HG03159 (cell line): ENCODE measurements at regions not wholly inside any gene's neighbourhood (a gene's known extent, or its start where the extent isn't known, plus 50 kb on each side); places are given as distances from the start of the nearest gene placed in this dataset.
"Not testable (repeated sequence)": the region's sequence is repeated elsewhere in the genome, so short reads cannot be mapped to it uniquely, and the experiment has no call there.

Experiments
- ATAC-seq: cut with Tn5 transposase; IDR thresholded peaks from one replicate; pipeline ENCODE4 v1.9.1; 2021; ENCODE audit warnings: mild to moderate bottlenecking, moderate library complexity; ENCODE audit not compliant: unreplicated experiment

DNA sequence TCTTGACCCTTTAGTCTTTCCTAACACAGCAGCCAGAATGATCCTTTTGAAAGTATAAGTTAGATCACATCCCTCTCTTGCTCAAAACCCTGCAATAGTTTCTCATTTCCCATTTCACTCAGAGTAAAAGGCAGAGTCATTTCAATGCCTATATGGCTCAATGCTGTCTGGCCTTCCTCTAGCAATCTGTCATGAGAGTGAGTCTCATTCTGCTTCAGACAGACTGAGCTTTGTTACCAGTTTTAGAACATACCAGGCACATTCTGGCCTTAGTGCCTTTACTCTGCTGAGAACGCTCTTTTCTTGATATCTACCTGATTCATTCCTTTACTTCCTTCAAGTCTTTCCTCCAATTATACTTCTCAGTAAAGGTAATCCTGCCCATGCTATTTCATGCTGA, 372.8 kb upstream of the PKN2 start:
- ATAC-seq = no peak

DNA sequence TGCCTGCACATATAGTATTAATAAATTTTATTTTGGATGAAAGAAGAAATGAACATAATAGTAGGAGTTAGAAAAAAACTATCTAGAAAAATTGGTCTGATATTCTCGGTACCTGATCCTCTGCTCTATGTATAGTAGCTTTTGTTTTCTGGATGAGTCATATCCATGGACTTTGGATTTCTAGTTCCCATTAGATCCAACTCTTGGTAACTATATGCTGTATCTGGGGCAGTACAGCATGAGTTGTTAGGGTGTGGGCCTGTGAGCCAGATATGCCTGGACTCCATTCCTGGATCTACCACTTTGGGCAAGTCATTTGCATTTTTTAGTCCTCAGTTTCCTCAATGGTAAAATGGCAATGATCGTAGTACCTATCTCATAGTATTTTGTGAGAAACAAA, 372.2 kb upstream of the PKN2 start:
- ATAC-seq = no peak

GRCh38 chr1:88317396-88317795, 366.7 kb upstream of the PKN2 start:
- ATAC-seq = no peak

DNA sequence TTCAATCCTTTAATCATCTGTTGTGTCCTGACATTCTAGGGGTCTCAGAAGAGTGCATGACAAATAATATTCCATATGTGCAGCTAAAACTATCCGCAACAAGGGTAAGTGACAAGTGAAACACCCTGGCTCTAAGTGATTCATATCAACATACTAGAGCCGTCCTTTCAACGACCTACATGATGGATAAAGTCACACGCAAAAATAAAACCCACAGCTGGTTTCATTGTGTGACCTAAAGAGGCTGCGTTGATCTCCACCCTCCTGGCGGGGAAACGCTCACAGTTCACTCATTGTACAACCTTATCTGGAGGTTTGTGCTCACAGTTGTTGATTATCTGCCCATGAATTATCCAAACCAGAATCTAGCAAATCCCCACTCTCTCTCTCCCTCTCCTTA, 365.3 kb upstream of the PKN2 start:
- no peak for ATAC-seq

GRCh38 chr1:88320291-88320690, 363.8 kb upstream of the PKN2 start:
- ATAC-seq = no peak

GRCh38 chr1:88321706-88322105, 362.4 kb upstream of the PKN2 start:
- no peak for ATAC-seq

DNA sequence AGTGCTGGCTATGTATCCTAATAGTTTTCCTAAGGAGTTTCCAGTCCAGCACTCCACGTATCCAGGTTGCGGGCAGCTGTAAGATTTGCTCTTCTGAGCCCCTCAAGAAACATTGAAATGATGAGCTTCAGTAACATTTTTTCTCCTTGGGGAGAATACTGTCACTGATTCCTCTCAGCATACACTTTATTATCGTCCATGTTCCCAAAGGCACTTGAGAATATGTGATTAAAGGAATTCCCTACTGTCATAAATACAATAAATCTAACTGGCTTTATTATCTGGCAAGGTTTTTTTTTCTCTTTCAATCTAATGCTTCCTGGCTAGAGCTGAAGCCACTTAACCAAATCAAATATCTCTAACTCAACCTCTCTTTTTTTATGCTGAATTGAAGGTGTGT, 359.2 kb upstream of the PKN2 start:
- no peak for ATAC-seq

DNA sequence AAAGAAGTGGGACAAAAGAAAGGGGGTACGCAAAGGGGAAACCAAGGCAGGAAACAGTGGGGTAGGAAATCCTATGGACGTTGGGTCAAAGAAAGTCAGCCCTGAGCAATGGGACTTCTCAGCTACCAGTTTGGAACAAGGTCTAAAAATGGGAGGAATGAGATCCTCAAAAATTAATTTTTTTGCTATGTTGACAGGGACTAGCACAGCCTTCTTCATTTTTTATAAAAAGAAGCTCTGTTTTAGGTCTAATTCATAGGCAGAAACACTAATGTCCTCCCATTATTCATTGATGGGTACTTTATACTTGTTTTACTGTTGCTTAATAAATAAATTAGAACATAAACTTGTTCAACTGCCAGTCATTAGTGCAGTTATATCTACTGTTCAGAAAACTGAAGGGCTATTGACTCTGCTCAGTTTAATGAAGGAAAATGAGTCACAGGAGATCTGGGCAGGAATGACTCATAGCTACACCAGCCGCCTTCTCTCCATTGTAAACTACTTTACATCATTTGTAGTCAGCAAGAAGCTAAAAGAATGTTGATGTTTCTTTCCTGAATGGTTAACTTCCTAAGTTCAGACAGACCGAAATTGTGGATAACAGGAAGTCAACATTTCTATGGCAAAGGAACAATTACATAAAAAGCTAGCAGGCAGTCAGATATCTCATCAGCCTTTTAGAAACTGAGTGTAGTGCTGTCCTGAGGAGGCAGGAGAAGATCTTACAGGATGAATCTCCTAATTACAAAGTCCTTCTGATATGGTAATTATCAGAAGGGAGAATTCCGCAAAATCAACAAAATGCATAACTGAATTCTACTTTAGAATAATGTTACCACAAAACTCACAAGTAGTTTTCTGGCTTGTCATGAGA, 356.4 kb upstream of the PKN2 start:
- ATAC-seq = no peak

DNA sequence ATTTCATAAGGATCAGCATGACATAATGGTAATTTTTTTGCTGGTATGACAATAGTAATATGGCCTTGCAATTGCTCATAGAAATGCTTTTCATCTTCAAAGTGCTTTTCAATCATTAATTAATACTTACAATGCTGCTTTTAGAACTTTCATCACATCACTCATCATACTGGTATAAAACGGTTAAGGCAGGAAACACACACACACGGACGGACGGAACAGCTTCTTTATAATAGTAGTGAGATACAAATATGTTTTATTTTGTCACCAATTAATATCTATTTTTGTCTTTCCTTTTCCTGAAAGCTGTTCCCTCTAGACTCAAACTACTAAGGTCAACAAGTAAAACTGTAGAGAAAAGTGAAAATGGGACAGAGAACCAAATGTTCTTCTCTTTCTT, 353.9 kb upstream of the PKN2 start:
- ATAC-seq = no peak

GRCh38 chr1:88333086-88333695, 350.9 kb upstream of the PKN2 start:
- no peak for ATAC-seq

DNA sequence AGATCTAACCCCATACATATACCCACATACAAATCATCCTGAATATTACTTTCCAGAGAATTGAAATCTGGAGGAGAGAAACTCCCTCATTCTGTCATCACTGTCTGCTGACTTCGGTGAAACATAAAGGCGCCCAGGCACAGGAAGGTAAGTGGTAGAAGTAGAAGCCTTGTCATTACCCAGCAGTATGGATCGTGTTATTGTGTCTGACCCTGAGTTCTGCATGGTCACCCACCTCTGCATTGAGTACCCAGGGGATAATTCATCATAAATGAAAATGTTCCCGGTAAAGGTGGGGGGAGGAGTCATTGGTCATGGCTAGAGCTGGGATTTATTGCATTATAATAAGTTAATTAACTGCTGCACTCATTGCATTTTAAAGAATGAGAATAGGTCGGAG, 342.6 kb upstream of the PKN2 start:
- ATAC-seq = no peak

- not testable (repeated sequence) for ATAC-seq
Observed at GRCh38 chr1:88342081-88342480, 342.0 kb upstream of the PKN2 start.

DNA sequence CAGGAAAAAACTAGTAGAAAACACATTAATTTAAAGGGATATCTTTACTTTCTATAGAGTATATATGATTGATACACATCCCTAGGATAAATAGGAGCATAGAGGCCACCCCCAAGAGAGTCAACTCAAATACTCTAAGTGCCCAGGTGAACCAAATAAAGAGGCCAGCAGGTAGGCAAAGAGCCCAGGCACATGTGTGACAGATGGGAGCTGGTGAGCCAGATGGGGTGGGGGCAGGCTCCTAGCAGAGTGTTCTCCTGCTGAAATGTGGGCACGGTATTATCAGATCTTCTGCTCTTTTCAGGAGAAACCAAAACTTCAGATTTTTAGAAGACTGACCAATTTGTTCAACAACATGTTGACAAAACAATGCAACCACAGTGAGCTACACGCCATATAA, 333.4 kb upstream of the PKN2 start:
- ATAC-seq = no peak

GRCh38 chr1:88351960-88352359, 332.1 kb upstream of the PKN2 start:
- no peak for ATAC-seq

GRCh38 chr1:88354256-88354655, 329.8 kb upstream of the PKN2 start:
- no peak for ATAC-seq

GRCh38 chr1:88357729-88358128, 326.3 kb upstream of the PKN2 start:
- ATAC-seq = no peak

GRCh38 chr1:88371436-88372023, 312.5 kb upstream of the PKN2 start:
- ATAC-seq = no peak

DNA sequence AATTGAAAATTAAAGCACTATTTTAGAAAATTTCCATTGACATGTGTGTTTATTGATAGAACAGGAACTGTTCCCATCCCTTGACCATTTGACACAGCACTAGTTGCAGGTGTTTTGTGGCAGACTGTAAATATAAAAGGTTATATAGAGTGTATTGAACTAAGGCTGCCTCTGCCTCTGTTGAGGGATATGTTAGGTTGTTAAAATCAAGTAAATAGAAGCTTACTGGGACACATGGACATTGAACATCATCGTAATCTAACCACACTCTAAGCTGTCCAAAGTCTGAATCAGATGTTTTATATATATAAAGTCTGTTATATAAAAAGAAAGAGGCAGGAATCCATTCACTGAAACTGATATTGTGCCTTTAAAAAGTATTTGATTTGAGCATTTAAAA, 308.1 kb upstream of the PKN2 start:
- ATAC-seq = no peak

DNA sequence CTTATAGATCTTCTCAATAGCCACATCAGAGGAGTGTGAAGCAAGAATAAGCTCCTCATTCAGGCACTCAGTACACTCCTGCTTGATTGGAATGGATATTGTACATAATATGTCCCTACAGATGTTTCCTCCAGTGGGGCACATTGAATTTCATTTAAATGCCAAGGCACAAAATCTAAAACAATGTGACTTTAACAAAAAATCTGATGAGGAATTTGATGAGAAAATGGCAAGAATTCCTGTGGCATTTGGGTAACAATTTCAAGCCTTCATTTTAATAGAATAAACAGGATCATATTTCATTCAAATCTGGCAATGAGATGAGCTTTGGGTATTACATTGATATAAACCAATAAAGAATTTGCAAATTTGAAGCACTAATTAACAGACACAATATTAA, 307.7 kb upstream of the PKN2 start:
- ATAC-seq = no peak

GRCh38 chr1:88378560-88378959, 305.5 kb upstream of the PKN2 start:
- no peak for ATAC-seq

GRCh38 chr1:88394958-88395357, 289.1 kb upstream of the PKN2 start:
- no peak for ATAC-seq

- ATAC-seq = no peak
Observed at GRCh38 chr1:88398338-88398737, 285.7 kb upstream of the PKN2 start.
